ENCODE measurements at regions not wholly inside any gene's neighbourhood (a gene's known extent, or its start where the extent isn't known, plus 50 kb on each side); places are given as distances from the start of the nearest gene placed in this dataset.

- Histone ChIP-seq H3K4me1 (ENCODE audit: control insufficient read depth in 5 of 5, insufficient read depth in 5 of 5, low read length in 5 of 5) (peaks cover 0 to 7% (median 3%) of the 10 kb centered on the region in 5 donors), H3K9ac (ENCODE audit: low read length in 5 of 5) (no peak overlapping the region), H3K4me3 (ENCODE audit: low read depth in 1 of 5, low read length in 5 of 5) (no peak overlapping the region), H3K36me3 (ENCODE audit: control insufficient read depth in 5 of 5, insufficient read depth in 5 of 5, low read length in 5 of 5) (no peaks in the 10 kb centered on the region), H3K27me3 (ENCODE audit: control insufficient read depth in 5 of 5, insufficient read depth in 4 of 5, low read length in 5 of 5) (no peaks in the 10 kb centered on the region), H3K27ac (ENCODE audit: low read depth, low read length) (no peak overlapping the region), H3K9me3 (ENCODE audit: control insufficient read depth in 5 of 5, low read length in 5 of 5) (peaks cover 0 to 3% (median 0%) of the 10 kb centered on the region in 5 donors)
Observed at GRCh38 chr18:55166260-55166598, 207.0 kb upstream of the CCDC68 start.

GRCh38 chr18:55163550-55163949 lies 204.3 kb upstream of the CCDC68 start:
- Histone ChIP-seq H3K9me3 (ENCODE audit: control insufficient read depth in 5 of 5, low read length in 5 of 5) (no peaks in the 10 kb centered on the region), H3K4me3 (ENCODE audit: low read depth in 1 of 5, low read length in 5 of 5) (no peak overlapping the region), H3K36me3 (ENCODE audit: control insufficient read depth in 5 of 5, insufficient read depth in 5 of 5, low read length in 5 of 5) (no peaks in the 10 kb centered on the region), H3K9ac (ENCODE audit: low read length in 5 of 5) (no peak overlapping the region), H3K4me1 (ENCODE audit: control insufficient read depth in 5 of 5, insufficient read depth in 5 of 5, low read length in 5 of 5) (peaks cover 0 to 16% (median 9%) of the 10 kb centered on the region in 5 donors), H3K27me3 (ENCODE audit: control insufficient read depth in 5 of 5, insufficient read depth in 4 of 5, low read length in 5 of 5) (no peaks in the 10 kb centered on the region), H3K27ac (ENCODE audit: low read depth, low read length) (no peak overlapping the region)

GRCh38 chr18:55161916-55162315 lies 202.7 kb upstream of the CCDC68 start:
- Histone ChIP-seq H3K4me1 (ENCODE audit: control insufficient read depth in 5 of 5, insufficient read depth in 5 of 5, low read length in 5 of 5) (peaks cover 0 to 16% (median 9%) of the 10 kb centered on the region in 5 donors), H3K27ac (ENCODE audit: low read depth, low read length) (no peak overlapping the region)

GRCh38 chr18:55159027-55159426 lies 199.8 kb upstream of the CCDC68 start:
- no peak overlapping the region for H3K9ac ChIP-seq (ENCODE audit: low read length in 5 of 5)
- no peaks in the 10 kb centered on the region for H3K9me3 ChIP-seq (ENCODE audit: control insufficient read depth in 5 of 5, low read length in 5 of 5)
- no peaks in the 10 kb centered on the region for H3K27me3 ChIP-seq (ENCODE audit: control insufficient read depth in 5 of 5, insufficient read depth in 4 of 5, low read length in 5 of 5)
- no peaks in the 10 kb centered on the region for H3K36me3 ChIP-seq (ENCODE audit: control insufficient read depth in 5 of 5, insufficient read depth in 5 of 5, low read length in 5 of 5)
- H3K4me1 ChIP-seq (ENCODE audit: control insufficient read depth in 5 of 5, insufficient read depth in 5 of 5, low read length in 5 of 5): peaks cover 0 to 16% (median 9%) of the 10 kb centered on the region in 5 donors
- H3K4me3 ChIP-seq (ENCODE audit: low read depth in 1 of 5, low read length in 5 of 5): no peak overlapping the region
- H3K27ac ChIP-seq (ENCODE audit: low read depth, low read length): no peak overlapping the region

More at GRCh38 chr18:55161916-55162315, 202.7 kb upstream of the CCDC68 start:
- Histone ChIP-seq H3K4me3 (ENCODE audit: low read depth in 1 of 5, low read length in 5 of 5) (peak overlapping the region in 1 of 5 donors; percentile 5), H3K27me3 (ENCODE audit: control insufficient read depth in 5 of 5, insufficient read depth in 4 of 5, low read length in 5 of 5) (no peaks in the 10 kb centered on the region), H3K9me3 (ENCODE audit: control insufficient read depth in 5 of 5, low read length in 5 of 5) (no peaks in the 10 kb centered on the region), H3K9ac (ENCODE audit: low read length in 5 of 5) (no peak overlapping the region), H3K36me3 (ENCODE audit: control insufficient read depth in 5 of 5, insufficient read depth in 5 of 5, low read length in 5 of 5) (no peaks in the 10 kb centered on the region)

GRCh38 chr18:55158570-55158969 lies 199.3 kb upstream of the CCDC68 start:
- Histone ChIP-seq H3K27me3 (ENCODE audit: control insufficient read depth in 5 of 5, insufficient read depth in 4 of 5, low read length in 5 of 5) (no peaks in the 10 kb centered on the region), H3K36me3 (ENCODE audit: control insufficient read depth in 5 of 5, insufficient read depth in 5 of 5, low read length in 5 of 5) (no peaks in the 10 kb centered on the region), H3K9me3 (ENCODE audit: control insufficient read depth in 5 of 5, low read length in 5 of 5) (no peaks in the 10 kb centered on the region), H3K9ac (ENCODE audit: low read length in 5 of 5) (no peak overlapping the region), H3K4me3 (ENCODE audit: low read depth in 1 of 5, low read length in 5 of 5) (no peak overlapping the region), H3K4me1 (ENCODE audit: control insufficient read depth in 5 of 5, insufficient read depth in 5 of 5, low read length in 5 of 5) (peaks cover 0 to 16% (median 9%) of the 10 kb centered on the region in 5 donors), H3K27ac (ENCODE audit: low read depth, low read length) (no peak overlapping the region)

- Histone ChIP-seq H3K36me3 (ENCODE audit: control insufficient read depth in 5 of 5, insufficient read depth in 5 of 5, low read length in 5 of 5) (no peaks in the 10 kb centered on the region), H3K27ac (ENCODE audit: low read depth, low read length) (no peak overlapping the region), H3K4me3 (ENCODE audit: low read depth in 1 of 5, low read length in 5 of 5) (no peak overlapping the region), H3K9ac (ENCODE audit: low read length in 5 of 5) (no peak overlapping the region), H3K4me1 (ENCODE audit: control insufficient read depth in 5 of 5, insufficient read depth in 5 of 5, low read length in 5 of 5) (peaks cover 0 to 6% (median 0%) of the 10 kb centered on the region in 5 donors), H3K27me3 (ENCODE audit: control insufficient read depth in 5 of 5, insufficient read depth in 4 of 5, low read length in 5 of 5) (no peaks in the 10 kb centered on the region), H3K9me3 (ENCODE audit: control insufficient read depth in 5 of 5, low read length in 5 of 5) (no peaks in the 10 kb centered on the region)
Observed at GRCh38 chr18:55153346-55153745, 194.1 kb upstream of the CCDC68 start.

GRCh38 chr18:55152801-55153200 lies 193.5 kb upstream of the CCDC68 start:
- H3K36me3 ChIP-seq (ENCODE audit: control insufficient read depth in 5 of 5, insufficient read depth in 5 of 5, low read length in 5 of 5): no peaks in the 10 kb centered on the region
- no peak overlapping the region for H3K27ac ChIP-seq (ENCODE audit: low read depth, low read length)
- H3K4me1 ChIP-seq (ENCODE audit: control insufficient read depth in 5 of 5, insufficient read depth in 5 of 5, low read length in 5 of 5): peaks cover 0 to 6% (median 0%) of the 10 kb centered on the region in 5 donors
- no peaks in the 10 kb centered on the region for H3K9me3 ChIP-seq (ENCODE audit: control insufficient read depth in 5 of 5, low read length in 5 of 5)
- no peak overlapping the region for H3K4me3 ChIP-seq (ENCODE audit: low read depth in 1 of 5, low read length in 5 of 5)
- no peaks in the 10 kb centered on the region for H3K27me3 ChIP-seq (ENCODE audit: control insufficient read depth in 5 of 5, insufficient read depth in 4 of 5, low read length in 5 of 5)
- H3K9ac ChIP-seq (ENCODE audit: low read length in 5 of 5): no peak overlapping the region

GRCh38 chr18:55149994-55150393 lies 190.7 kb upstream of the CCDC68 start:
- Histone ChIP-seq H3K9ac (ENCODE audit: low read length in 5 of 5) (no peak overlapping the region), H3K27ac (ENCODE audit: low read depth, low read length) (no peak overlapping the region), H3K4me3 (ENCODE audit: low read depth in 1 of 5, low read length in 5 of 5) (no peak overlapping the region), H3K9me3 (ENCODE audit: control insufficient read depth in 5 of 5, low read length in 5 of 5) (no peaks in the 10 kb centered on the region), H3K36me3 (ENCODE audit: control insufficient read depth in 5 of 5, insufficient read depth in 5 of 5, low read length in 5 of 5) (no peaks in the 10 kb centered on the region), H3K4me1 (ENCODE audit: control insufficient read depth in 5 of 5, insufficient read depth in 5 of 5, low read length in 5 of 5) (peaks cover 0 to 6% (median 0%) of the 10 kb centered on the region in 5 donors), H3K27me3 (ENCODE audit: control insufficient read depth in 5 of 5, insufficient read depth in 4 of 5, low read length in 5 of 5) (no peaks in the 10 kb centered on the region)

- Histone ChIP-seq H3K9ac (ENCODE audit: low read length in 5 of 5) (no peak overlapping the region), H3K4me3 (ENCODE audit: low read depth in 1 of 5, low read length in 5 of 5) (no peak overlapping the region), H3K4me1 (ENCODE audit: control insufficient read depth in 5 of 5, insufficient read depth in 5 of 5, low read length in 5 of 5) (peaks cover 0 to 6% (median 0%) of the 10 kb centered on the region in 5 donors), H3K36me3 (ENCODE audit: control insufficient read depth in 5 of 5, insufficient read depth in 5 of 5, low read length in 5 of 5) (no peaks in the 10 kb centered on the region), H3K27me3 (ENCODE audit: control insufficient read depth in 5 of 5, insufficient read depth in 4 of 5, low read length in 5 of 5) (no peaks in the 10 kb centered on the region), H3K27ac (ENCODE audit: low read depth, low read length) (no peak overlapping the region), H3K9me3 (ENCODE audit: control insufficient read depth in 5 of 5, low read length in 5 of 5) (no peaks in the 10 kb centered on the region)
Observed at GRCh38 chr18:55147791-55148190, 188.5 kb upstream of the CCDC68 start.

GRCh38 chr18:55144193-55144930 lies 185.1 kb upstream of the CCDC68 start:
- no peak overlapping the region for H3K9ac ChIP-seq (ENCODE audit: low read length in 5 of 5)
- no peak overlapping the region for H3K27ac ChIP-seq (ENCODE audit: low read depth, low read length)
- no peak overlapping the region for H3K4me3 ChIP-seq (ENCODE audit: low read depth in 1 of 5, low read length in 5 of 5)
- H3K9me3 ChIP-seq (ENCODE audit: control insufficient read depth in 5 of 5, low read length in 5 of 5): peaks cover 0 to 2% (median 0%) of the 10 kb centered on the region in 5 donors
- H3K36me3 ChIP-seq (ENCODE audit: control insufficient read depth in 5 of 5, insufficient read depth in 5 of 5, low read length in 5 of 5): no peaks in the 10 kb centered on the region
- no peaks in the 10 kb centered on the region for H3K4me1 ChIP-seq (ENCODE audit: control insufficient read depth in 5 of 5, insufficient read depth in 5 of 5, low read length in 5 of 5)
- H3K27me3 ChIP-seq (ENCODE audit: control insufficient read depth in 5 of 5, insufficient read depth in 4 of 5, low read length in 5 of 5): no peaks in the 10 kb centered on the region
